Transverse colon (tissue), 4 donors: ENCODE measurements at regions not wholly inside any gene's neighbourhood (a gene's known extent, or its start where the extent isn't known, plus 50 kb on each side); places are given as distances from the start of the nearest gene placed in this dataset.
"Not testable (repeated sequence)": the region's sequence is repeated elsewhere in the genome, so short reads cannot be mapped to it uniquely, and the experiment has no call there.

Experiments used
- DNase-seq: peaks from one replicate; pipeline ENCODE4 v3.0.0-alpha.2; 2019
- H3K27ac ChIP-seq, 4 donors: fragments of 200-600 bp; sonication (generic); 2 replicates each; pipeline ENCODE4 v1.5.1; 2016 to 2018; ENCODE audit warnings: inconsistent platforms in 4 of 4
- H3K27me3 ChIP-seq: fragments of 200-600 bp; sonication (generic); 2 replicates; pipeline ENCODE4 v1.5.1; 2017; ENCODE audit warnings: inconsistent platforms
- H3K36me3 ChIP-seq, 4 donors: fragments of 200-600 bp; sonication (generic); 2 replicates each; pipeline ENCODE4 v1.5.1; 2017 to 2019; ENCODE audit warnings: inconsistent platforms in 4 of 4
- H3K4me1 ChIP-seq, 4 donors: fragments of 200-600 bp; sonication (generic); 2 replicates each; pipeline ENCODE4 v1.5.1; 2017 to 2020; ENCODE audit warnings: inconsistent platforms in 4 of 4
- H3K4me3 ChIP-seq, 4 donors: fragments of 200-600 bp; sonication (generic); 1 replicate in 1 of 4; 2 replicates in 3 of 4; pipeline versions ENCODE4 v1.5.1 to v1.6.1; 2017 to 2019; ENCODE audit warnings: inconsistent platforms in 4 of 4
- H3K9me3 ChIP-seq, 2 donors: fragments of 200-600 bp; sonication (generic); 2 replicates each; pipeline ENCODE4 v1.5.1; 2017 to 2019; ENCODE audit warnings: inconsistent platforms in 2 of 2
- EP300 ChIP-seq: sonication (generic); formaldehyde crosslinking; IDR thresholded peaks from one replicate; pipeline ENCODE4 v1.6.1; 2017; ENCODE audit warnings: antibody characterized with exemption, low read depth
- POLR2A ChIP-seq: fragments of 450-650 bp; IDR thresholded peaks from one replicate; pipeline ENCODE4 v1.6.1; 2016; ENCODE audit warnings: antibody characterized with exemption, mild to moderate bottlenecking, moderate library complexity
- POLR2AphosphoS5 ChIP-seq, 3 donors: sonication (generic); formaldehyde crosslinking; IDR thresholded peaks; one replicate each; pipeline ENCODE4 v1.6.1; 2016; ENCODE audit warnings: antibody characterized with exemption in 3 of 3
- WGBS, 2 donors: methylation state at CpG; one replicate each; pipeline ENCODE4 v1.1.5; 2018; ENCODE audit warnings: low coverage in 1 of 2; 5-methylcytosine and 5-hydroxymethylcytosine counted together
- in situ Hi-C, 4 donors: fragments of 200-750 bp; cut with MboI; loops; one replicate each; pipeline versions ENCODE4 v1.15.0 to v1.15.1; 2017; ENCODE audit warnings: low sequenced_read_pairs in 3 of 4, low pct_ligation_motif_present in 1 of 4, low pct_unique_long_range_greater_than_20kb in 1 of 4
- intact Hi-C: fragments of 100-400 bp; cut with DNase I; formaldehyde crosslinking; loops from one replicate; pipeline ENCODE4 v1.15.1; 2023; ENCODE audit warnings: low total_unique reads
- TF ChIP-seq, protein P1 (sequence below), 5 experiments: fragments of 200-600 bp in 3 of 5; fragments of 450-650 bp in 2 of 5; sonication (generic) in 3 of 5; IDR thresholded peaks; 1 replicate in 2 of 5; 2 replicates in 3 of 5; pipeline ENCODE4 v1.5.1; 2016 to 2017; ENCODE audit warnings: antibody characterized with exemption in 5 of 5, inconsistent platforms in 3 of 5, mild to moderate bottlenecking in 2 of 5, moderate library complexity in 1 of 5

DNA sequence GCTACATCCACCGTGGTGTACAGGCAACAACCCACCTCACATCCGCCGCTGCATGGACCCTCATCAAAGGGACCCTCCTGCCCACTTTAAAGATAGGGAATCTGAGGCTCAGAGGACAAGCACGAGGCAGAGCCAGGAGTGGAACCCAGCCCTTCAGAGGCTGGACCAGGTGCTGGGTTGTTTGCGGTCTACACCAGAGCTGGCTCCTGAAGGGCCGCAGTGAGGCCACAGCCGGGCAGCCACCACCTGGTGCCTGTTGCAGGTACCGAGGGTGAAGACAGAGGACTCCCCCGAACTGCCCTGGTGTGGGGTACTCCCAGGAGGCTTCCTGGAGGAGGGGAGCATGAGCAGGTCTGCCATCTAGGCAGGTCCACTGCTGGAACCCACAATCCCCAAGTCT, 78.8 kb downstream of the DHCR7 start:
- Histone ChIP-seq H3K9me3 (no peaks in the 10 kb centered on the region), H3K4me3 (no peak overlapping the region), H3K36me3 (no peaks in the 10 kb centered on the region), H3K27me3 (no peaks in the 10 kb centered on the region), H3K4me1 (no peaks in the 10 kb centered on the region), H3K27ac (no peak overlapping the region)
- 84% methylated on average over 9 of the region's 9 CpGs; no CpG with 5 or more reads in 1 of the 2 donors for WGBS, 2 donors
- intact Hi-C loops (no loop called here), in situ Hi-C loops (no loop called here)
- no peak for DNase-seq
- TF ChIP-seq POLR2AphosphoS5 (IDR thresholded peaks at IDR 0.05) (no peak), EP300 (no peak), POLR2A (no peak)
- TF ChIP-seq, protein P1, sequence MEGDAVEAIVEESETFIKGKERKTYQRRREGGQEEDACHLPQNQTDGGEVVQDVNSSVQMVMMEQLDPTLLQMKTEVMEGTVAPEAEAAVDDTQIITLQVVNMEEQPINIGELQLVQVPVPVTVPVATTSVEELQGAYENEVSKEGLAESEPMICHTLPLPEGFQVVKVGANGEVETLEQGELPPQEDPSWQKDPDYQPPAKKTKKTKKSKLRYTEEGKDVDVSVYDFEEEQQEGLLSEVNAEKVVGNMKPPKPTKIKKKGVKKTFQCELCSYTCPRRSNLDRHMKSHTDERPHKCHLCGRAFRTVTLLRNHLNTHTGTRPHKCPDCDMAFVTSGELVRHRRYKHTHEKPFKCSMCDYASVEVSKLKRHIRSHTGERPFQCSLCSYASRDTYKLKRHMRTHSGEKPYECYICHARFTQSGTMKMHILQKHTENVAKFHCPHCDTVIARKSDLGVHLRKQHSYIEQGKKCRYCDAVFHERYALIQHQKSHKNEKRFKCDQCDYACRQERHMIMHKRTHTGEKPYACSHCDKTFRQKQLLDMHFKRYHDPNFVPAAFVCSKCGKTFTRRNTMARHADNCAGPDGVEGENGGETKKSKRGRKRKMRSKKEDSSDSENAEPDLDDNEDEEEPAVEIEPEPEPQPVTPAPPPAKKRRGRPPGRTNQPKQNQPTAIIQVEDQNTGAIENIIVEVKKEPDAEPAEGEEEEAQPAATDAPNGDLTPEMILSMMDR (IDR thresholded peaks at IDR 0.05) = no peak

DNA sequence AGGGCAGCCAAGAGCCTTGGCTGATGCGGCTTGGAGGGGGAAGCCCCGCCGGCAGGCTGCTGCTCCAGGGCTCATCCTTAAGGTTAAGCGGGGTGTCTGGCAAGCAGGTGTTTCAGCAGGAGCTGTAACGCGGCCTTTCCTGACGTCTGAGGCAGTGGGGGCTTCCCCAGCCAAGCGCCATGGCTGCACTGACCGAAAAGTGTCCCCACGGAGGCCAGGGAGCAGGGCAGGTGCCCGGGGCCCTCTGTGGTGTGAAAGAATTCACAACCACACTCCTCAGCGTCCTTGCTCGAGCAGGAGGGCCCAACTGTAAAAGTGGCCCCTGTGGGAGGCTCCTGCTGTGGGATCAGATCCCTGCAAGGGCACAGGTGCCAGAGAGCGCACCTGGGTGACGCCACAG, 79.2 kb downstream of the DHCR7 start:
- intact Hi-C loops (no loop called here), in situ Hi-C loops (no loop called here)
- DNase-seq = no peak
- no peaks in the 10 kb centered on the region for H3K27me3 ChIP-seq
- H3K4me3 ChIP-seq = no peak overlapping the region
- TF ChIP-seq, protein P1 (IDR thresholded peaks at IDR 0.05) = no peak
- TF ChIP-seq POLR2AphosphoS5 (IDR thresholded peaks at IDR 0.05) = no peak
- TF ChIP-seq EP300 = no peak
- TF ChIP-seq POLR2A = no peak
- no peaks in the 10 kb centered on the region for H3K9me3 ChIP-seq
- 81% methylated on average over 15 of the region's 15 CpGs; no CpG with 5 or more reads in 1 of the 2 donors for WGBS, 2 donors
- no peaks in the 10 kb centered on the region for H3K4me1 ChIP-seq
- no peak overlapping the region for H3K27ac ChIP-seq
- no peaks in the 10 kb centered on the region for H3K36me3 ChIP-seq

DNA sequence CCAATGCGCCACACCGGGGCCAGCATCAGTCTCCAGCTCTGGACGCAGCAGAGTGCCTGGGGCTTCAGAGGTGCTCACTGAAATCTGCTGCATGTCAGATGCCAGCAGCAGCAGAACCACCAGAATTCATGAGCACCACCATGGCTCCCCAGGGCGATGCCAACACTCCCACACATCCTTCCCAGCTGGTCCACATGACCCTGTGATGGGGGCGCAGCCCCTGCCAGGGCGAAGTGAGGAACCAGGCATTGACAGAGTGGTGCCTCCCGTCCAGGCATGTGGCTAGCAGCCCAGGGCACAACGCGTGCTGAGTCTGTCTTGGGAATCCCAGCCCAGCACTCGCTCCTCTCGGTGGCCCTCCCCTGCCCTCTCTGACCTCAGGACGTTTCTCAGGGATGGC, 80.4 kb downstream of the DHCR7 start:
- no peaks in the 10 kb centered on the region for H3K4me1 ChIP-seq
- no peaks in the 10 kb centered on the region for H3K36me3 ChIP-seq
- intact Hi-C loops = no loop called here
- H3K27me3 ChIP-seq = no peaks in the 10 kb centered on the region
- 85% methylated on average over 12 of the region's 12 CpGs; no CpG with 5 or more reads in 1 of the 2 donors for WGBS, 2 donors
- no peak for TF ChIP-seq POLR2A
- TF ChIP-seq, protein P1 (IDR thresholded peaks at IDR 0.05) = no peak
- DNase-seq = no peak
- H3K9me3 ChIP-seq = no peaks in the 10 kb centered on the region
- H3K27ac ChIP-seq = no peak overlapping the region
- H3K4me3 ChIP-seq = no peak overlapping the region
- in situ Hi-C loops = no loop called here

DNA sequence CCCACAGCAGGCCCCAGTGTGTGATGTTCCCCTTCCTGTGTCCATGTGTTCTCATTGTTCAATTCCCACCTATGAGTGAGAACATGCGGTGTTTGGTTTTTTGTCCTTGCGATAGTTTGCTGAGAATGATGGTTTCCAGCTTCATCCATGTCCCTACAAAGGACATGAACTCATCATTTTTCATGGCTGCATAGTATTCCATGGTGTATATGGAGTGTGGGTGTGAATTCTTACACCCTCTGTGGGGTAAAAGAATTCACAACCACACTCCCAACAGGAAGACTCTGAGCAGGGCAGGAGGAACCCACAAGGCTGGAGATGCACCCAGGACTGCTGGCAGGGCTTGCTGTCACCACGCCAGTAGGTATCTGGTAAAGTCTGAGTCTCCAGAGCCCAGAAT, 80.9 kb downstream of the DHCR7 start:
- in situ Hi-C loops, intact Hi-C loops, H3K27me3 ChIP-seq, H3K4me3 ChIP-seq, DNase-seq, H3K4me1 ChIP-seq, H3K27ac ChIP-seq, H3K36me3 ChIP-seq, H3K9me3 ChIP-seq: not testable (repeated sequence)
- WGBS, 2 donors = 91% methylated on average over 3 of the region's 3 CpGs; no CpG with 5 or more reads in 1 of the 2 donors

DNA sequence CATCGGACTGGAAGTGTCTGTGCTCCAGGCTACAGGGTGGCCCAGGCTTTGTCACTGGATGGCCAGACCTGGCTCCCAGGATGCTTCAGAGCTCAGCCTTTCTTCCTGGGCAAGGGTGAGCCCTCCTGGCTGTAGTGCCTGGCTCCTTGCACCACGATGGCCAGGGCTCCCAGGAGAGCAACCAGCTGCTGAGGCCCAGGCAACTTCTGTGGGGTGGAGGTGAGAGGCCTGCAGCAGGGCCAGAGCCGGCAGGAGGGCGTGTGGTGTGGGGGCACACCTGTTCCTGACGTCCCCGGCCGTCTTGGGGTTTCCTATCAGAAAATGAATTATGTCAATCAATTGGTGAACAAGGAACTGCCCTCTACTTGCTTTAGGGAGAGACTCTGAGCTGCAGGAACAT, 82.1 kb downstream of the DHCR7 start:
- Histone ChIP-seq H3K27ac (no peak overlapping the region), H3K4me1 (no peaks in the 10 kb centered on the region), H3K9me3 (no peaks in the 10 kb centered on the region), H3K36me3 (no peaks in the 10 kb centered on the region), H3K27me3 (no peaks in the 10 kb centered on the region), H3K4me3 (no peak overlapping the region)
- TF ChIP-seq POLR2A (no peak), POLR2AphosphoS5 (IDR thresholded peaks at IDR 0.05) (no peak), EP300 (no peak)
- TF ChIP-seq, protein P1 (IDR thresholded peaks at IDR 0.05) = no peak
- no peak for DNase-seq
- intact Hi-C loops (no loop called here), in situ Hi-C loops (no loop called here)
- 62% methylated on average over 5 of the region's 7 CpGs; no CpG with 5 or more reads in 1 of the 2 donors for WGBS, 2 donors
